ENCODE measurements at regions not wholly inside any gene's neighbourhood (a gene's known extent, or its start where the extent isn't known, plus 50 kb on each side); places are given as distances from the start of the nearest gene placed in this dataset.

DNA sequence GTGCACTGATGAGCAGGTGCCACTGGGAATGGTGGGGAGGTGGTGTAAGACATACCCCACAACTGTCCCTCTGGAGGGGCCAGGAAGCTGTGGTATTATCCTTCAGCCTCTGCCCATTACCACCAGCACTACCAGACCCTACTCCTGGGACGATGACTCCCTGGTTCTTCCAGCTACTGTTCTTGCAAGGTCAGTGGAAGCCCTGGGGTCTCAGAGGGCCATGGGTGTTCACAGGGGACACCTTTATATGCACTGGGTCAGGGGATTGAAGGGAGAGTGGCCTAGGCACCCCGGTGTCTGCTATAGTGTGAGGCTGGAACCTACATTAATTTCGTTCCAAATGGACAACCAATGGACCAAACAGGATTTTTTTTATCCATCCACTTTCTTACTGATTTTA, 94.7 kb upstream of the SLC22A11 start:
- H3K27me3 ChIP-seq (ENCODE audit: insufficient read depth, low read length, poor library complexity, severe bottlenecking), result no peaks in the 10 kb centered on the region

DNA sequence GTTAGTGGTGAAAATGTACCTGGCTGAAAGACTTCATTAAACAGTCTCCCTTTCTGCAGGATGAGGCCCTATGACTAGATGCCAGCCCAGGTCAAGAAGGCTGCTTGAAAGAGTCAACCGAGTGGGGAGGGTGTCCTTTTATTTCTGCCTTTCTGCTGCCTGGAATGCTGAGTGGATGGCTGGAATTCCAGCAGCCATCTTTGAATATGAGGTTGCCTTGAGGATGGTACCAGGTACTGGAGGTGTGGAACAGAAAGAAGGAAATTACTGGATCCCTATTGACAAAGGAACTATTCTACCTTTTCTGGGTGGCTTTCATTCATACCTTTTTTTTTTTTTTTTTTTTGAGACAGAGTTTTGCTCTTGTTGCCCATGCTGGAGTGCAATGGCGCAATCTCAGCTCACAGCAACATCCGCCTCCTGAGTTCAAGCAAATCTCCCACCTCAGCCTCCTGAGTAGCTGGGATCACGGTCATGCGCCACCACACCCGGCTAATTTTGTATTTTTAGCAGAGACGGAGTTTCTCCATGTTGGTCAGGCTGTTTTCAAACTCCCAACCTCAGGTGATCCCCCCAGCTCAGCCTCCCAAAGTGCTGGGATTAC, 89.5 kb upstream of the SLC22A11 start:
- no peaks in the 10 kb centered on the region for H3K9me2 ChIP-seq (replicated peaks; ENCODE audit: low read depth, low read length)
- H3K4me1 ChIP-seq (ENCODE audit: insufficient read depth, low read length, poor library complexity, severe bottlenecking), result no peaks in the 10 kb centered on the region
- no peaks in the 10 kb centered on the region for H3K9me3 ChIP-seq (ENCODE audit: insufficient read depth, low read depth, low read length)
- no peaks in the 10 kb centered on the region for H3K27me3 ChIP-seq (ENCODE audit: insufficient read depth, low read length, poor library complexity, severe bottlenecking)
- H3K79me2 ChIP-seq (ENCODE audit: insufficient read depth, low read length), result no peaks in the 10 kb centered on the region
- H3K9ac ChIP-seq (ENCODE audit: low read depth, low read length, poor library complexity, severe bottlenecking), result no peak overlapping the region
- TF ChIP-seq, protein P1, sequence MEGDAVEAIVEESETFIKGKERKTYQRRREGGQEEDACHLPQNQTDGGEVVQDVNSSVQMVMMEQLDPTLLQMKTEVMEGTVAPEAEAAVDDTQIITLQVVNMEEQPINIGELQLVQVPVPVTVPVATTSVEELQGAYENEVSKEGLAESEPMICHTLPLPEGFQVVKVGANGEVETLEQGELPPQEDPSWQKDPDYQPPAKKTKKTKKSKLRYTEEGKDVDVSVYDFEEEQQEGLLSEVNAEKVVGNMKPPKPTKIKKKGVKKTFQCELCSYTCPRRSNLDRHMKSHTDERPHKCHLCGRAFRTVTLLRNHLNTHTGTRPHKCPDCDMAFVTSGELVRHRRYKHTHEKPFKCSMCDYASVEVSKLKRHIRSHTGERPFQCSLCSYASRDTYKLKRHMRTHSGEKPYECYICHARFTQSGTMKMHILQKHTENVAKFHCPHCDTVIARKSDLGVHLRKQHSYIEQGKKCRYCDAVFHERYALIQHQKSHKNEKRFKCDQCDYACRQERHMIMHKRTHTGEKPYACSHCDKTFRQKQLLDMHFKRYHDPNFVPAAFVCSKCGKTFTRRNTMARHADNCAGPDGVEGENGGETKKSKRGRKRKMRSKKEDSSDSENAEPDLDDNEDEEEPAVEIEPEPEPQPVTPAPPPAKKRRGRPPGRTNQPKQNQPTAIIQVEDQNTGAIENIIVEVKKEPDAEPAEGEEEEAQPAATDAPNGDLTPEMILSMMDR (conservative IDR thresholded peaks at IDR 0.05; ENCODE audit: low read length), result no peak
- TF ChIP-seq EZH2phosphoT487 (IDR thresholded peaks at IDR 0.05; ENCODE audit: borderline replicate concordance), result no peak
- H3K4me3 ChIP-seq (ENCODE audit: low read length, poor library complexity, severe bottlenecking), result no peak overlapping the region
- H3F3A ChIP-seq (ENCODE audit: low read depth), result no peaks in the 10 kb centered on the region
- H2AFZ ChIP-seq (ENCODE audit: low read length), result no peak overlapping the region
- H3K4me2 ChIP-seq (ENCODE audit: low read depth, low read length, poor library complexity, severe bottlenecking), result no peak overlapping the region
- no peaks in the 10 kb centered on the region for H4K20me1 ChIP-seq (ENCODE audit: insufficient read depth, low read length, poor library complexity, severe bottlenecking)
- H3K36me3 ChIP-seq (ENCODE audit: insufficient read depth, low read length), result no peaks in the 10 kb centered on the region

More for the DNA sequence above, 94.7 kb upstream of the SLC22A11 start:
- no peak overlapping the region for H2AFZ ChIP-seq (ENCODE audit: low read length)
- no peaks in the 10 kb centered on the region for H3K79me2 ChIP-seq (ENCODE audit: insufficient read depth, low read length)
- H3K4me2 ChIP-seq (ENCODE audit: low read depth, low read length, poor library complexity, severe bottlenecking), result no peak overlapping the region
- H3K9ac ChIP-seq (ENCODE audit: low read depth, low read length, poor library complexity, severe bottlenecking), result no peak overlapping the region
- no peaks in the 10 kb centered on the region for H4K20me1 ChIP-seq (ENCODE audit: insufficient read depth, low read length, poor library complexity, severe bottlenecking)
- H3K9me2 ChIP-seq (replicated peaks; ENCODE audit: low read depth, low read length), result no peaks in the 10 kb centered on the region
- no peaks in the 10 kb centered on the region for H3K9me3 ChIP-seq (ENCODE audit: insufficient read depth, low read depth, low read length)
- no peak for TF ChIP-seq EZH2phosphoT487 (IDR thresholded peaks at IDR 0.05; ENCODE audit: borderline replicate concordance)
- TF ChIP-seq, protein P1 (conservative IDR thresholded peaks at IDR 0.05; ENCODE audit: low read length), result no peak
- H3K4me3 ChIP-seq (ENCODE audit: low read length, poor library complexity, severe bottlenecking), result no peak overlapping the region
- H3F3A ChIP-seq (ENCODE audit: low read depth), result no peaks in the 10 kb centered on the region
- no peaks in the 10 kb centered on the region for H3K36me3 ChIP-seq (ENCODE audit: insufficient read depth, low read length)
- no peaks in the 10 kb centered on the region for H3K4me1 ChIP-seq (ENCODE audit: insufficient read depth, low read length, poor library complexity, severe bottlenecking)

DNA sequence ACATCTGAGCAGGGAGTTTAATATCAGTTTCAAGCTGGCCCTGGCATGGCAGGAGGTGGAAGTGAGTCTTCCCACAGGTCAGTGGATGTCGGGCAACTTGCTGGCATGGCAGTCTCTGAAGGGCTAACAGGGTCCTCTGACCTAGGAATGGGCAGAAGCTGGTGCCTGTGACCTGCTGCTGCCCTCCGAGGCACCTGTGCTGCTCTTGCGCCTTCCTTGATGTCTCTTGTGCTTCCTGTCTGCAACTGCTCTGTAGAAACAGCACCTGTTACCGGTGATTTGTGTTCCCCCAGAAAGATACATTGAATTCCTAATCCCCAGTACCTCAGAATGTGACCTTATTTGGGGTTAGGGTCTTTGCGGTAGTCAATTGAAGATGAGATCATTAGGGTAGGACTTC, 86.5 kb upstream of the SLC22A11 start:
- no peak overlapping the region for H2AFZ ChIP-seq (ENCODE audit: low read length)
- no peaks in the 10 kb centered on the region for H3K4me1 ChIP-seq (ENCODE audit: insufficient read depth, low read length, poor library complexity, severe bottlenecking)
- no peaks in the 10 kb centered on the region for H3K27me3 ChIP-seq (ENCODE audit: insufficient read depth, low read length, poor library complexity, severe bottlenecking)
- H3K36me3 ChIP-seq (ENCODE audit: insufficient read depth, low read length), result no peaks in the 10 kb centered on the region
- H3K4me2 ChIP-seq (ENCODE audit: low read depth, low read length, poor library complexity, severe bottlenecking), result no peak overlapping the region
- no peaks in the 10 kb centered on the region for H3K9me3 ChIP-seq (ENCODE audit: insufficient read depth, low read depth, low read length)
- no peaks in the 10 kb centered on the region for H3K9me2 ChIP-seq (replicated peaks; ENCODE audit: low read depth, low read length)
- no peak overlapping the region for H3K9ac ChIP-seq (ENCODE audit: low read depth, low read length, poor library complexity, severe bottlenecking)
- no peaks in the 10 kb centered on the region for H4K20me1 ChIP-seq (ENCODE audit: insufficient read depth, low read length, poor library complexity, severe bottlenecking)
- no peak overlapping the region for H3K4me3 ChIP-seq (ENCODE audit: low read length, poor library complexity, severe bottlenecking)
- no peaks in the 10 kb centered on the region for H3K79me2 ChIP-seq (ENCODE audit: insufficient read depth, low read length)
- no peaks in the 10 kb centered on the region for H3F3A ChIP-seq (ENCODE audit: low read depth)
- TF ChIP-seq, protein P1 (conservative IDR thresholded peaks at IDR 0.05; ENCODE audit: low read length), result no peak
- no peak for TF ChIP-seq EZH2phosphoT487 (IDR thresholded peaks at IDR 0.05; ENCODE audit: borderline replicate concordance)
